Neural cell (in vitro differentiated cells): ENCODE measurements at regions not wholly inside any gene's neighbourhood (a gene's known extent, or its start where the extent isn't known, plus 50 kb on each side); places are given as distances from the start of the nearest gene placed in this dataset.

Experiments used
- H2AFZ ChIP-seq: fragments of 200-600, 300-800 bp; sonication (generic), shearing (Covaris generic); 2 replicates; pipeline ENCODE4 v1.6.0; 2014; ENCODE audit warnings: low read depth, mild to moderate bottlenecking, antibody characterized with exemption, low read length, moderate library complexity
- H3F3A ChIP-seq: fragments of 200-600 bp; shearing (Covaris generic); 2 replicates; pipeline ENCODE4 v1.6.1; 2016; ENCODE audit warnings: mild to moderate bottlenecking, moderate library complexity, mixed read lengths, antibody characterized with exemption, low read length; ENCODE audit not compliant: insufficient read depth, poor library complexity, severe bottlenecking
- H3K27ac ChIP-seq: fragments of 200-600, 300-800 bp; sonication (generic), shearing (Covaris generic); 2 replicates; pipeline ENCODE4 v1.5.1; 2014; ENCODE audit warnings: mild to moderate bottlenecking, low read length, moderate library complexity
- H3K27me3 ChIP-seq: fragments of 300-800, 200-600 bp; sonication (generic), shearing (Covaris generic); 2 replicates; pipeline ENCODE4 v1.6.0; 2014; ENCODE audit warnings: mild to moderate bottlenecking, low read depth, low read length, moderate library complexity; ENCODE audit not compliant: insufficient read depth
- H3K36me3 ChIP-seq: fragments of 300-800, 200-600 bp; sonication (generic), shearing (Covaris generic); 2 replicates; pipeline ENCODE4 v1.5.1; 2014; ENCODE audit warnings: mild to moderate bottlenecking, antibody characterized with exemption, low read length, moderate library complexity; ENCODE audit not compliant: insufficient read depth
- H3K4me2 ChIP-seq: fragments of 300-800, 200-600 bp; sonication (generic), shearing (Covaris generic); 2 replicates; pipeline ENCODE4 v1.6.0; 2014; ENCODE audit warnings: mild to moderate bottlenecking, low read length
- H3K4me3 ChIP-seq: fragments of 300-800, 200-600 bp; sonication (generic), shearing (Covaris generic); 2 replicates; pipeline ENCODE4 v1.5.1; 2014; ENCODE audit warnings: mild to moderate bottlenecking, low read length, moderate library complexity
- H3K79me2 ChIP-seq: fragments of 200-600 bp; shearing (Covaris generic); replicated peaks from 2 replicates; pipeline ENCODE4 v1.6.0; 2014; ENCODE audit warnings: mild to moderate bottlenecking, low read length, moderate library complexity; ENCODE audit not compliant: insufficient read depth
- H3K9ac ChIP-seq: fragments of 300-800, 200-600 bp; sonication (generic), shearing (Covaris generic); 2 replicates; pipeline ENCODE4 v1.6.1; 2016; ENCODE audit warnings: mild to moderate bottlenecking, low read length, mixed read lengths
- H3K9me2 ChIP-seq: fragments of 200-600 bp; shearing (Covaris generic); 2 replicates; pipeline ENCODE4 v1.6.1; 2016; ENCODE audit warnings: mild to moderate bottlenecking, low read length, mixed read lengths; ENCODE audit not compliant: insufficient read depth
- H3K9me3 ChIP-seq: fragments of 200-600, 300-800 bp; sonication (generic), shearing (Covaris generic); 2 replicates; pipeline ENCODE4 v1.6.1; 2016; ENCODE audit warnings: mild to moderate bottlenecking, mixed run types, low read length, moderate library complexity, mixed read lengths
- H4K20me1 ChIP-seq: fragments of 200-600 bp; shearing (Covaris generic); 2 replicates; pipeline ENCODE4 v1.6.1; 2016; ENCODE audit warnings: mild to moderate bottlenecking, mixed run types; ENCODE audit not compliant: insufficient read depth
- EP300 ChIP-seq: fragments of 450-650 bp; conservative IDR thresholded peaks from 2 replicates; pipeline ENCODE4 v1.6.1; 2014; ENCODE audit warnings: antibody characterized with exemption, mild to moderate bottlenecking, moderate library complexity; ENCODE audit not compliant: poor library complexity, severe bottlenecking
- EZH2 ChIP-seq: fragments of 200-600, 300-800 bp; shearing (Covaris generic), sonication (generic); IDR thresholded peaks from 2 replicates; pipeline ENCODE4 v1.6.1; 2014; ENCODE audit warnings: antibody characterized with exemption, low read length, borderline replicate concordance, mild to moderate bottlenecking; ENCODE audit not compliant: insufficient read depth, poor library complexity, severe bottlenecking
- MXI1 ChIP-seq: fragments of 450-650 bp; conservative IDR thresholded peaks from 2 replicates; pipeline ENCODE4 v1.6.1; 2014; ENCODE audit warnings: antibody characterized with exemption, mild to moderate bottlenecking; ENCODE audit not compliant: poor library complexity, severe bottlenecking
- POLR2AphosphoS5 ChIP-seq: IDR thresholded peaks from 2 replicates; pipeline ENCODE4 v1.6.1; 2012
- RAD21 ChIP-seq: fragments of 450-650 bp; conservative IDR thresholded peaks from 2 replicates; pipeline ENCODE4 v1.6.1; 2014; ENCODE audit warnings: antibody characterized with exemption, mild to moderate bottlenecking, moderate library complexity
- SMC3 ChIP-seq: fragments of 450-650 bp; conservative IDR thresholded peaks from 2 replicates; pipeline ENCODE4 v1.6.1; 2014; ENCODE audit warnings: antibody characterized with exemption, mild to moderate bottlenecking, moderate library complexity; ENCODE audit not compliant: poor library complexity
- TAF1 ChIP-seq: IDR thresholded peaks from 2 replicates; pipeline ENCODE4 v1.6.1; 2012; ENCODE audit warnings: low read depth
- TF ChIP-seq, protein P1 (sequence below): fragments of 450-650 bp; IDR thresholded peaks from 2 replicates; pipeline ENCODE4 v1.5.1; 2014; ENCODE audit warnings: antibody characterized with exemption, mild to moderate bottlenecking, moderate library complexity; ENCODE audit not compliant: poor library complexity, severe bottlenecking
- TF ChIP-seq, protein P2 (sequence below): IDR thresholded peaks from 2 replicates; pipeline ENCODE4 v1.6.1; 2012; ENCODE audit warnings: borderline replicate concordance

DNA sequence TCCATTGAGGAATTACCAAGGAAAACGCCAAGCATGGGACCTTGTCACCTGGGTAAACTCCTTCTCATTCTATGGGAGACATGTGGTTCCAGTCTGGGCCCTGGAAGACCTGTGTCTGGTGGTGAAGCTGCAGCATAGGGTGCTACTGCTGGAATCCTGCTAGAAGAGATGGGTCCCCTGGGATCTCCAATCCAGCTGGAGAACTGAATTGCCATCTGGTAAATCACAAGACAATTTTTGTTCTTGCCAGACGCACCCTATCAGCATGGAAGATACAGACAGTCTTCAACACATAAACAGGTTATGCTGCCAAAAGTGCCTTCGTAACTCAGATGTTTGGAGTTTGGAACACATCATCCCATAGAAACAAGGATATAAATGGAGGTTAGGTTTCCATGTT is 424.0 kb upstream of the BRINP1 start:
- H3K4me2 ChIP-seq, result no peak overlapping the region
- no peaks in the 10 kb centered on the region for H3F3A ChIP-seq
- H3K27me3 ChIP-seq, result no peaks in the 10 kb centered on the region
- no peak overlapping the region for H3K9ac ChIP-seq
- no peak overlapping the region for H2AFZ ChIP-seq
- no peaks in the 10 kb centered on the region for H4K20me1 ChIP-seq
- H3K9me2 ChIP-seq, result no peaks in the 10 kb centered on the region
- no peak overlapping the region for H3K4me3 ChIP-seq
- no peaks in the 10 kb centered on the region for H3K36me3 ChIP-seq
- no peaks in the 10 kb centered on the region for H3K9me3 ChIP-seq
- no peaks in the 10 kb centered on the region for H3K79me2 ChIP-seq
- no peak for TF ChIP-seq EP300
- no peak for TF ChIP-seq SMC3
- no peak overlapping the region for H3K27ac ChIP-seq

DNA sequence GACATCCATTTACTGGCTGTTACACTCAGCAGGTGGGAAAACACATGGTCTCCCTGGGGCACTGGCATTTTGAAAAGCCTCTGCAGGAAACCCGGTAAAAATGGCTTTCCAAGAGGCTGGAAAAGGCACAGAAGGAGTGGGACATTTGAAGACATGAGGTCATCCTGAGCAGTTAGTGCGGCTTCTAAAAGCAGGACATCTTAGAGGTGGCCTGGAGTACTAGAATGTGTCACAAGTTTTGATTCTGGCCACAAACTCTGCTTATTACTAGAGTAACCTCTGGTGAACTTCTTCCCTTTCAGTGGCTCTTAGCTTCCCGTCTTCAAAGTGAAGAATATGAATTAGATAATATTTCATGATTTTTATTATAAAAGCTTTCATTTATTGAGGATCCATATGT is 423.0 kb upstream of the BRINP1 start:
- Histone ChIP-seq H3K9me2 (no peaks in the 10 kb centered on the region), H3K27ac (no peak overlapping the region), H2AFZ (no peak overlapping the region), H3K36me3 (no peaks in the 10 kb centered on the region), H3K27me3 (no peaks in the 10 kb centered on the region), H3K4me2 (no peak overlapping the region), H3K79me2 (no peaks in the 10 kb centered on the region), H3F3A (no peaks in the 10 kb centered on the region), H4K20me1 (no peaks in the 10 kb centered on the region), H3K9me3 (no peaks in the 10 kb centered on the region), H3K9ac (no peak overlapping the region), H3K4me3 (no peak overlapping the region)
- TF ChIP-seq TAF1 (no peak), POLR2AphosphoS5 (no peak), EP300 (no peak), MXI1 (no peak), EZH2 (no peak), RAD21 (no peak), SMC3 (no peak)
- TF ChIP-seq, protein P1, sequence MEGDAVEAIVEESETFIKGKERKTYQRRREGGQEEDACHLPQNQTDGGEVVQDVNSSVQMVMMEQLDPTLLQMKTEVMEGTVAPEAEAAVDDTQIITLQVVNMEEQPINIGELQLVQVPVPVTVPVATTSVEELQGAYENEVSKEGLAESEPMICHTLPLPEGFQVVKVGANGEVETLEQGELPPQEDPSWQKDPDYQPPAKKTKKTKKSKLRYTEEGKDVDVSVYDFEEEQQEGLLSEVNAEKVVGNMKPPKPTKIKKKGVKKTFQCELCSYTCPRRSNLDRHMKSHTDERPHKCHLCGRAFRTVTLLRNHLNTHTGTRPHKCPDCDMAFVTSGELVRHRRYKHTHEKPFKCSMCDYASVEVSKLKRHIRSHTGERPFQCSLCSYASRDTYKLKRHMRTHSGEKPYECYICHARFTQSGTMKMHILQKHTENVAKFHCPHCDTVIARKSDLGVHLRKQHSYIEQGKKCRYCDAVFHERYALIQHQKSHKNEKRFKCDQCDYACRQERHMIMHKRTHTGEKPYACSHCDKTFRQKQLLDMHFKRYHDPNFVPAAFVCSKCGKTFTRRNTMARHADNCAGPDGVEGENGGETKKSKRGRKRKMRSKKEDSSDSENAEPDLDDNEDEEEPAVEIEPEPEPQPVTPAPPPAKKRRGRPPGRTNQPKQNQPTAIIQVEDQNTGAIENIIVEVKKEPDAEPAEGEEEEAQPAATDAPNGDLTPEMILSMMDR, result no peak
- TF ChIP-seq, protein P2, sequence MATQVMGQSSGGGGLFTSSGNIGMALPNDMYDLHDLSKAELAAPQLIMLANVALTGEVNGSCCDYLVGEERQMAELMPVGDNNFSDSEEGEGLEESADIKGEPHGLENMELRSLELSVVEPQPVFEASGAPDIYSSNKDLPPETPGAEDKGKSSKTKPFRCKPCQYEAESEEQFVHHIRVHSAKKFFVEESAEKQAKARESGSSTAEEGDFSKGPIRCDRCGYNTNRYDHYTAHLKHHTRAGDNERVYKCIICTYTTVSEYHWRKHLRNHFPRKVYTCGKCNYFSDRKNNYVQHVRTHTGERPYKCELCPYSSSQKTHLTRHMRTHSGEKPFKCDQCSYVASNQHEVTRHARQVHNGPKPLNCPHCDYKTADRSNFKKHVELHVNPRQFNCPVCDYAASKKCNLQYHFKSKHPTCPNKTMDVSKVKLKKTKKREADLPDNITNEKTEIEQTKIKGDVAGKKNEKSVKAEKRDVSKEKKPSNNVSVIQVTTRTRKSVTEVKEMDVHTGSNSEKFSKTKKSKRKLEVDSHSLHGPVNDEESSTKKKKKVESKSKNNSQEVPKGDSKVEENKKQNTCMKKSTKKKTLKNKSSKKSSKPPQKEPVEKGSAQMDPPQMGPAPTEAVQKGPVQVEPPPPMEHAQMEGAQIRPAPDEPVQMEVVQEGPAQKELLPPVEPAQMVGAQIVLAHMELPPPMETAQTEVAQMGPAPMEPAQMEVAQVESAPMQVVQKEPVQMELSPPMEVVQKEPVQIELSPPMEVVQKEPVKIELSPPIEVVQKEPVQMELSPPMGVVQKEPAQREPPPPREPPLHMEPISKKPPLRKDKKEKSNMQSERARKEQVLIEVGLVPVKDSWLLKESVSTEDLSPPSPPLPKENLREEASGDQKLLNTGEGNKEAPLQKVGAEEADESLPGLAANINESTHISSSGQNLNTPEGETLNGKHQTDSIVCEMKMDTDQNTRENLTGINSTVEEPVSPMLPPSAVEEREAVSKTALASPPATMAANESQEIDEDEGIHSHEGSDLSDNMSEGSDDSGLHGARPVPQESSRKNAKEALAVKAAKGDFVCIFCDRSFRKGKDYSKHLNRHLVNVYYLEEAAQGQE, result no peak

DNA sequence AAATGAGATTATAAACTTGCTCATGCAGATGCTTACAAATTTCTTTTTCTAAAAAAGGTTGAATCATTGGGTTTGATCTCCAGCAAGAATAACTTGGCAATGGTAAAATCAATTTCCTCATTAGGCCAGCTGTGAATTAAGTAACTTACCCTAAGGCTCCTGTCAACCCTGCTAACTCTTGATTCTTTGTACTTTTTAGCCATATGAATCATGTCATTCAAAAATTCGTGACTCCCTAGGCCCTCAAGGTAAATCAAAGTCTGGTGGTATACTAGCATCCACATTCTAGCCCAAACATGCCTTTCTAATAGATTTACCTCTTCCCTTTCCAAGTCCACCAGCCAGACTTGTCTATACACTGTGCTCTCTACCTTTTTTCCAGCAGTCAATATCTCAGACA is 420.8 kb upstream of the BRINP1 start:
- no peak overlapping the region for H2AFZ ChIP-seq
- H3K9me3 ChIP-seq, result no peaks in the 10 kb centered on the region
- H3K79me2 ChIP-seq, result no peaks in the 10 kb centered on the region
- no peak for TF ChIP-seq EP300
- TF ChIP-seq EZH2, result no peak
- TF ChIP-seq TAF1, result no peak
- TF ChIP-seq SMC3, result no peak
- no peak for TF ChIP-seq RAD21
- TF ChIP-seq, protein P2, result no peak
- TF ChIP-seq, protein P1, result no peak
- H3K4me3 ChIP-seq, result no peak overlapping the region
- no peaks in the 10 kb centered on the region for H3K9me2 ChIP-seq
- no peaks in the 10 kb centered on the region for H4K20me1 ChIP-seq
- no peak overlapping the region for H3K27ac ChIP-seq
- no peaks in the 10 kb centered on the region for H3F3A ChIP-seq
- H3K36me3 ChIP-seq, result no peaks in the 10 kb centered on the region
- H3K4me2 ChIP-seq, result no peak overlapping the region
- no peaks in the 10 kb centered on the region for H3K27me3 ChIP-seq
- H3K9ac ChIP-seq, result no peak overlapping the region
